ENCODE measurements at regions not wholly inside any gene's neighbourhood (a gene's known extent, or its start where the extent isn't known, plus 50 kb on each side); places are given as distances from the start of the nearest gene placed in this dataset.

DNA sequence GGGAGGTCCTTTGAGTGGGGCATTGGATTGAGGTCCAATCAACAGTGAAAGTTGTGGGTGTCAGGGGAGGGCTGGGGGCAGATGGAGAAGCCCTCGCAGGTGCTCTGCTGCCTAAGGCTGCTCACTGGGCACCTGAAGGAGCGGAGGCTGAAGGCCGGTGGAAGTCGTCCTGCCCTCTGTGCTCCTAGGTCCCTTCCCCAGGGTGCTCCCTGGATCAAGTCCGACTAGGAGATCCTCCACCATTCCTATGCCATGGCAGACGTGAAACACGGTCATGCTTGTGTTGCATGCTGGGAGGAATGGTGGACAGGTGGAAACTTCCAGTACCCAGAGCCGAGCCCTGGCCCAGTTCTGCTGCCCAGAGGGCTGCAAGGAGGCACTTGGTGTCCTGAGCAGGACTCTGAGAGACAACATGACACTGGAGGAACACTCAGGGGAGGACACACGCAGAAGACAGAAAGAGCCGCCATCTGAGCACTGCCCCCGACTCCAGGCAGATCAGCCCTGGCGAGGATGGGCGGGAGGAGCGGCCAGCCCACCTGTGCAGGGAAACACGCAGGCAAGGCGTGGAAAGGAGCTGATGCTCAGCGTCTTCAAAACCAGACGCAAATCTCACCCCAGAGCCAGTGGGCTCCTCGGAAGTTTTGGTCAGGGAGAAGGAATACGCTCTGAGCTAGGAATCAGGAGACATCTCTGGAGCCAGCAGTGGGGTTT, 786.8 kb downstream of the BRD1 start:
- TF ChIP-seq POLR2AphosphoS5 (IDR thresholded peaks at IDR 0.05; ENCODE audit: low read depth, low read length) (no peak), POLR2A (IDR thresholded peaks at IDR 0.05; ENCODE audit: low read depth, low read length) (no peak), TAF1 (IDR thresholded peaks at IDR 0.05; ENCODE audit: low read depth, low read length) (no peak)

All from GM12891 (cell line).